K562 (cell line): ENCODE measurements at regions not wholly inside any gene's neighbourhood (a gene's known extent, or its start where the extent isn't known, plus 50 kb on each side); places are given as distances from the start of the nearest gene placed in this dataset.
A peak's percentile ranks its signal among the peaks of the same experiment; 100 is the strongest.

Experiments
- ATAC-seq: fragments of 200-7000 bp; cut with Tn5 transposase; 3 replicates; pipeline ENCODE4 v1.9.1; 2020; ENCODE audit warnings: moderate library complexity
- BruUV-seq: library from RNA; stranded (reverse); fragments of 400-500 nt; replicated peaks from 2 replicates; lab custom pipeline; 2021; lab: Mats Ljungman, UMichigan
- CTCF ChIA-PET: fragments of 300-600 bp; formaldehyde crosslinking; extraction: SDS; loops from one replicate; lab custom pipeline; 2021; ENCODE audit warnings: low intra/inter-chr PET ratio; lab: Yijun Ruan, JAX
- POLR2A ChIA-PET: fragments of 300-600, 350-650 bp; sonication (Branson Sonifier 250); formaldehyde crosslinking; extraction: SDS; loops from one replicate; lab custom pipeline; 2021; ENCODE audit warnings: antibody characterized with exemption, inconsistent platforms; lab: Yijun Ruan, JAX
- DNase-seq, 4 experiments: peaks; one replicate each; pipeline versions ENCODE4 v3.0.0 to v3.0.0-alpha.2; 2011 to 2018; ENCODE audit warnings: low spot score in 3 of 4, mixed read lengths in 3 of 4; ENCODE audit errors: extremely low read depth in 1 of 4
- FAIRE-seq: peaks from 2 replicates; lab custom pipeline; 2011; peaks lifted over from hg19 to GRCh38; lab: Jason Lieb, UNC
- H2AFZ ChIP-seq: 2 replicates; pipeline ENCODE4 v1.6.0; 2011; ENCODE audit warnings: low read depth, low read length, control low read depth, inconsistent platforms
- H3K27ac ChIP-seq: fragments of 200-600 bp; 3 replicates; pipeline ENCODE4 v1.8.0; 2011; ENCODE audit warnings: low read depth, mild to moderate bottlenecking, control low read depth, inconsistent platforms, low read length, moderate library complexity, mixed read lengths; ENCODE audit errors: extremely low read depth
- H3K27me3 ChIP-seq, 2 experiments: fragments of 300-600 bp in 1 of 2; 2 replicates in 1 of 2; 3 replicates in 1 of 2; pipeline versions ENCODE4 v1.6.0 to v1.8.0; 2011; ENCODE audit warnings: inconsistent platforms in 2 of 2, low read length in 2 of 2, mild to moderate bottlenecking in 1 of 2, mixed read lengths in 1 of 2, moderate library complexity in 1 of 2; ENCODE audit not compliant: control insufficient read depth in 2 of 2, insufficient read depth in 2 of 2
- H3K36me3 ChIP-seq: fragments of 300-600 bp; 3 replicates; pipeline ENCODE4 v1.8.0; 2011; ENCODE audit warnings: mild to moderate bottlenecking, low read length, inconsistent platforms; ENCODE audit not compliant: control insufficient read depth, insufficient read depth
- H3K4me1 ChIP-seq, 2 experiments: fragments of 200-600 bp in 1 of 2; replicated peaks in 1 of 2; 2 replicates in 1 of 2; 3 replicates in 1 of 2; pipeline versions ENCODE4 v1.5.1 to v1.8.0; 2011; ENCODE audit warnings: inconsistent platforms in 2 of 2, low read length in 2 of 2, mild to moderate bottlenecking in 1 of 2, mixed read lengths in 1 of 2, moderate library complexity in 1 of 2; ENCODE audit not compliant: control insufficient read depth in 2 of 2, insufficient read depth in 2 of 2
- H3K4me2 ChIP-seq: 2 replicates; pipeline ENCODE4 v1.6.1; 2011; ENCODE audit warnings: low read length, control low read depth, inconsistent platforms, mixed read lengths; ENCODE audit not compliant: insufficient read depth
- H3K4me3 ChIP-seq: fragments of 200-600 bp; sonication (generic), shearing (Covaris generic); 2 replicates; pipeline ENCODE4 v1.5.1; 2016; ENCODE audit warnings: control low read depth, inconsistent platforms
- H3K79me2 ChIP-seq: fragments of 200-600 bp; 3 replicates; pipeline ENCODE4 v1.8.0; 2011; ENCODE audit warnings: low read length, inconsistent platforms; ENCODE audit not compliant: control insufficient read depth, insufficient read depth
- H3K9ac ChIP-seq, 2 experiments: 2 replicates each; pipeline versions ENCODE4 v1.6.0 to v1.6.1; 2011; ENCODE audit warnings: low read depth in 2 of 2, low read length in 2 of 2, control low read depth in 1 of 2, inconsistent platforms in 1 of 2, mild to moderate bottlenecking in 1 of 2, mixed read lengths in 1 of 2; ENCODE audit not compliant: insufficient read depth in 1 of 2
- H3K9me1 ChIP-seq: one replicate; pipeline ENCODE4 v1.6.0; 2011; ENCODE audit warnings: inconsistent platforms, mild to moderate bottlenecking, low read length, moderate library complexity; ENCODE audit not compliant: control insufficient read depth, insufficient read depth
- H3K9me3 ChIP-seq: replicated peaks from 2 replicates; pipeline ENCODE4 v1.5.1; 2011; ENCODE audit warnings: low read depth, low read length, inconsistent platforms; ENCODE audit not compliant: control insufficient read depth, insufficient read depth
- H4K20me1 ChIP-seq: replicated peaks from 2 replicates; pipeline ENCODE4 v1.6.1; 2011; ENCODE audit warnings: low read length, inconsistent platforms, mixed read lengths; ENCODE audit not compliant: control insufficient read depth, insufficient read depth
- ASH1L ChIP-seq: fragments of 450-650 bp; IDR thresholded peaks from 2 replicates; pipeline ENCODE4 v1.6.1; 2018; ENCODE audit warnings: borderline replicate concordance, mild to moderate bottlenecking, low read depth; ENCODE audit not compliant: partially characterized antibody
- BDP1 ChIP-seq: IDR thresholded peaks from 3 replicates; pipeline ENCODE4 v1.6.1; 2011; ENCODE audit not compliant: insufficient read length, insufficient read depth
- CTBP1 ChIP-seq: fragments of 450-650 bp; IDR thresholded peaks from 2 replicates; pipeline ENCODE4 v1.6.1; 2016; ENCODE audit warnings: borderline replicate concordance
- DEAF1 ChIP-seq: fragments of 450-650 bp; formaldehyde crosslinking; IDR thresholded peaks from 2 replicates; pipeline ENCODE4 v1.4.0; 2020; ENCODE audit warnings: mild to moderate bottlenecking, moderate library complexity
- FOXP1 ChIP-seq: sonication (generic); formaldehyde crosslinking; IDR thresholded peaks from 2 replicates; pipeline ENCODE4 v1.8.0; 2022; ENCODE audit warnings: mild to moderate bottlenecking, missing genetic modification reagents
- MAFF ChIP-seq: IDR thresholded peaks from 2 replicates; pipeline ENCODE4 v1.6.1; 2012; ENCODE audit warnings: low read length, improper control_type of control experiment
- MAFG ChIP-seq: fragments of 450-650 bp; conservative IDR thresholded peaks from 2 replicates; pipeline ENCODE4 v1.6.1; 2016; ENCODE audit warnings: missing genetic modification characterization, missing compliant biosample characterization
- MAFK ChIP-seq: IDR thresholded peaks from 2 replicates; pipeline ENCODE4 v1.6.1; 2011; ENCODE audit warnings: low read length, improper control_type of control experiment
- MEF2A ChIP-seq: IDR thresholded peaks from 2 replicates; pipeline ENCODE4 v1.6.1; 2011; ENCODE audit warnings: low read depth, mild to moderate bottlenecking, low read length, moderate library complexity; ENCODE audit not compliant: control insufficient read depth
- MEF2D ChIP-seq: conservative IDR thresholded peaks from 2 replicates; pipeline ENCODE4 v1.6.1; 2016; ENCODE audit warnings: low read depth, missing genetic modification characterization, missing compliant biosample characterization
- RFX1 ChIP-seq: fragments of 450-650 bp; IDR thresholded peaks from 2 replicates; pipeline ENCODE4 v1.6.1; 2016; ENCODE audit warnings: mild to moderate bottlenecking, moderate library complexity
- SMARCA4 ChIP-seq: fragments of 450-650 bp; IDR thresholded peaks from 2 replicates; pipeline ENCODE4 v1.6.1; 2016
- THRA ChIP-seq: fragments of 450-650 bp; IDR thresholded peaks from 2 replicates; pipeline ENCODE4 v1.6.1; 2017; ENCODE audit warnings: mild to moderate bottlenecking, moderate library complexity
- THRB ChIP-seq: fragments of 450-650 bp; formaldehyde crosslinking; conservative IDR thresholded peaks from 2 replicates; pipeline ENCODE4 v1.4.0; 2022; ENCODE audit warnings: mild to moderate bottlenecking, missing genetic modification characterization
- TRIM25 ChIP-seq: fragments of 450-650 bp; IDR thresholded peaks from 2 replicates; pipeline ENCODE4 v1.7.0; 2016; ENCODE audit warnings: borderline replicate concordance
- ZNF12 ChIP-seq: sonication (generic); formaldehyde crosslinking; IDR thresholded peaks from 2 replicates; pipeline ENCODE4 v1.4.0; 2020; ENCODE audit warnings: mild to moderate bottlenecking, missing genetic modification reagents
- ZNF639 ChIP-seq, 2 experiments: fragments of 200-800 bp in 1 of 2; sonication (Bioruptor generic) in 1 of 2; sonication (generic) in 1 of 2; formaldehyde crosslinking in 1 of 2; IDR thresholded peaks in 1 of 2; conservative IDR thresholded peaks in 1 of 2; 2 replicates each; pipeline versions ENCODE4 v1.5.0 to v1.6.1; 2016 to 2020; ENCODE audit warnings: missing compliant biosample characterization in 1 of 2, missing genetic modification characterization in 1 of 2, missing genetic modification reagents in 1 of 2
- WGBS: fragments of 100-300 bp; shearing (Covaris generic); methylation state at CpG from one replicate; pipeline ENCODE4 v1.1.6; 2016; ENCODE audit warnings: low coverage, mixed read lengths; ENCODE audit not compliant: insufficient coverage; ENCODE audit errors: missing lambda C conversion rate; 5-methylcytosine and 5-hydroxymethylcytosine counted together
- in situ Hi-C: fragments of 300-500 bp; cut with MboI; formaldehyde crosslinking; loops from 4 replicates; pipeline ENCODE4 v1.15.0; 2018; ENCODE audit warnings: inconsistent platforms, mixed read lengths
- intact Hi-C: fragments of 100-400 bp; cut with micrococcal nuclease; formaldehyde crosslinking; loops from 2 replicates; pipeline ENCODE4 v1.14.2; 2022

- no peaks in the 10 kb centered on the region for H3K36me3 ChIP-seq
- H3K79me2 ChIP-seq, result no peaks in the 10 kb centered on the region
- ChIA-PET CTCF (no interaction called here), POLR2A (no interaction called here)
- H3K27ac ChIP-seq, result no peak overlapping the region
- intact Hi-C loops (no loop called here), in situ Hi-C loops (no loop called here)
- BruUV-seq, result no TSS peak
- no peak overlapping the region for H3K4me3 ChIP-seq
- no peak for ATAC-seq
- no peaks in the 10 kb centered on the region for H3K4me1 ChIP-seq
- no peak overlapping the region for H3K4me2 ChIP-seq
- H3K27me3 ChIP-seq, result no peaks in the 10 kb centered on the region
- WGBS, result 0% methylated on average over 3 of the region's 3 CpGs
- no peak for DNase-seq
- H3K9ac ChIP-seq, result no peak overlapping the region
- no peaks in the 10 kb centered on the region for H3K9me3 ChIP-seq
- H4K20me1 ChIP-seq, result no peaks in the 10 kb centered on the region
- no peak for FAIRE-seq
- no peaks in the 10 kb centered on the region for H3K9me1 ChIP-seq
- H2AFZ ChIP-seq, result no peak overlapping the region
- TF ChIP-seq TRIM25, result no peak
- TF ChIP-seq MEF2A, result no peak
- no peak for TF ChIP-seq FOXP1 (CRISPR knock-in tag)
- no peak for TF ChIP-seq THRA
- peak; percentile 87 for TF ChIP-seq MAFF
- no peak for TF ChIP-seq ASH1L
- no peak for TF ChIP-seq ZNF12 (CRISPR knock-in tag)
- peak; percentile 80 for TF ChIP-seq MAFG (tag)
- TF ChIP-seq BDP1, result no peak
- no peak for TF ChIP-seq SMARCA4
- no peak for TF ChIP-seq THRB (CRISPR knock-in tag)
- TF ChIP-seq RFX1, result no peak
- no peak for TF ChIP-seq ZNF639 (CRISPR knock-in tag; conservative IDR thresholded peaks at IDR 0.05 in 1 of 2, IDR thresholded peaks at IDR 0.05 in 1 of 2)
- no peak for TF ChIP-seq MEF2D
- no peak for TF ChIP-seq CTBP1
- TF ChIP-seq MAFK, result peak; percentile 90
- TF ChIP-seq DEAF1, result no peak
These were observed 315.8 kb upstream of the KLHL29 start for GRCh38 chr2:23069156-23069555.
